Dermis microvascular lymphatic vessel endothelial cell (primary cell): ENCODE measurements at regions not wholly inside any gene's neighbourhood (a gene's known extent, or its start where the extent isn't known, plus 50 kb on each side); places are given as distances from the start of the nearest gene placed in this dataset.
"Not testable (repeated sequence)": the region's sequence is repeated elsewhere in the genome, so short reads cannot be mapped to it uniquely, and the experiment has no call there.

Experiments
- DNase-seq, 2 donors: peaks; one replicate each; pipeline versions ENCODE4 v3.0.0 to v3.0.0-alpha.2; 2010; ENCODE audit warnings: low read depth in 2 of 2

GRCh38 chr5:158070859-158071258 lies 211.9 kb upstream of the CLINT1 start:
- DNase-seq, result no peak

- DNase-seq, result no peak
Measured at GRCh38 chr5:158069838-158070237, 210.9 kb upstream of the CLINT1 start.

- no peak for DNase-seq
Measured at GRCh38 chr5:158068964-158069363, 210.0 kb upstream of the CLINT1 start.

GRCh38 chr5:158066076-158066475 lies 207.1 kb upstream of the CLINT1 start:
- DNase-seq, result no peak

GRCh38 chr5:158064334-158065123 lies 205.6 kb upstream of the CLINT1 start:
- no peak for DNase-seq

- no peak for DNase-seq
Measured at GRCh38 chr5:158063052-158063451, 204.1 kb upstream of the CLINT1 start.

GRCh38 chr5:158061451-158061850 lies 202.5 kb upstream of the CLINT1 start:
- DNase-seq, result no peak

GRCh38 chr5:158060212-158060611 lies 201.3 kb upstream of the CLINT1 start:
- no peak for DNase-seq

GRCh38 chr5:158058208-158059120 lies 199.5 kb upstream of the CLINT1 start:
- DNase-seq, result no peak

GRCh38 chr5:158056130-158056825 lies 197.3 kb upstream of the CLINT1 start:
- no peak for DNase-seq

GRCh38 chr5:158055111-158055501 lies 196.2 kb upstream of the CLINT1 start:
- no peak for DNase-seq

- DNase-seq, result peak in 1 of 2 donors; percentile 12
Measured at GRCh38 chr5:158054223-158055110, 195.5 kb upstream of the CLINT1 start.

- DNase-seq, result no peak
Measured at GRCh38 chr5:158051036-158051435, 192.1 kb upstream of the CLINT1 start.

- DNase-seq, result no peak
Measured at GRCh38 chr5:158050421-158050820, 191.5 kb upstream of the CLINT1 start.

- DNase-seq, result no peak
Measured at GRCh38 chr5:158049459-158049858, 190.5 kb upstream of the CLINT1 start.

- DNase-seq, result no peak
Measured at GRCh38 chr5:158045696-158046095, 186.8 kb upstream of the CLINT1 start.

GRCh38 chr5:158039911-158040347 lies 181.0 kb upstream of the CLINT1 start:
- DNase-seq, result no peak

- no peak for DNase-seq
Measured at GRCh38 chr5:158039441-158039840, 180.5 kb upstream of the CLINT1 start.

- not testable (repeated sequence) for DNase-seq
Measured at GRCh38 chr5:158036983-158037595, 178.1 kb upstream of the CLINT1 start.

- DNase-seq, result not testable (repeated sequence)
Measured at GRCh38 chr5:158034586-158034985, 175.6 kb upstream of the CLINT1 start.
